Caco-2 (cell line): ENCODE measurements at regions not wholly inside any gene's neighbourhood (a gene's known extent, or its start where the extent isn't known, plus 50 kb on each side); places are given as distances from the start of the nearest gene placed in this dataset.

ENCODE experiments used
- BruUV-seq: library from RNA; stranded (reverse); fragments of 400-500 nt; replicated peaks from 2 replicates; lab custom pipeline; 2021; lab: Mats Ljungman, UMichigan
- CTCF ChIA-PET: fragments of 300-600 bp; sonication (Branson Sonifier 250); formaldehyde crosslinking; loops from one replicate; lab custom pipeline; 2022; ENCODE audit warnings: antibody characterized with exemption; lab: Charles Lee
- POLR2A ChIA-PET: fragments of 300-600 bp; sonication (Branson Sonifier 250); formaldehyde crosslinking; loops from one replicate; lab custom pipeline; 2022; ENCODE audit warnings: antibody characterized with exemption; lab: Charles Lee
- DNase-seq, 2 experiments: peaks; one replicate each; pipeline versions ENCODE4 v3.0.0 to v3.0.0-alpha.2; 2020 to 2022
- H3K27me3 ChIP-seq: replicated peaks from 2 replicates; pipeline ENCODE4 v1.6.0; 2011; ENCODE audit warnings: low read length; ENCODE audit not compliant: control insufficient read depth, insufficient read depth
- H3K36me3 ChIP-seq: 2 replicates; pipeline ENCODE4 v1.5.1; 2011; ENCODE audit warnings: low read length; ENCODE audit not compliant: control insufficient read depth, insufficient read depth
- H3K4me1 ChIP-seq: fragments of 250-450 bp; sonication (Bioruptor Pico); 2 replicates; pipeline ENCODE4 v1.5.1; 2020; ENCODE audit warnings: mild to moderate bottlenecking
- H3K4me3 ChIP-seq: 2 replicates; pipeline ENCODE4 v1.5.1; 2011; ENCODE audit warnings: low read depth, mild to moderate bottlenecking, control low read depth, low read length
- H3K9me3 ChIP-seq: fragments of 250-450 bp; sonication (Bioruptor Pico); 2 replicates; pipeline ENCODE4 v1.5.1; 2020; ENCODE audit warnings: mild to moderate bottlenecking, moderate library complexity
- H3K27ac Mint-ChIP-seq: one replicate; pipeline ENCODE4 v1.8.0; 2022; ENCODE audit warnings: mixed read lengths; ENCODE audit not compliant: unreplicated experiment
- H3K27me3 Mint-ChIP-seq: one replicate; pipeline ENCODE4 v1.8.0; 2022; ENCODE audit warnings: mixed read lengths; ENCODE audit not compliant: insufficient read depth, unreplicated experiment
- H3K36me3 Mint-ChIP-seq: one replicate; pipeline ENCODE4 v1.8.0; 2022; ENCODE audit warnings: mild to moderate bottlenecking, mixed read lengths; ENCODE audit not compliant: insufficient read depth, unreplicated experiment
- H3K4me1 Mint-ChIP-seq: one replicate; pipeline ENCODE4 v1.8.0; 2022; ENCODE audit warnings: low read depth, mixed read lengths; ENCODE audit not compliant: unreplicated experiment
- H3K4me3 Mint-ChIP-seq: one replicate; pipeline ENCODE4 v1.8.0; 2022; ENCODE audit warnings: mild to moderate bottlenecking, moderate library complexity, mixed read lengths; ENCODE audit not compliant: unreplicated experiment
- H3K9me3 Mint-ChIP-seq: one replicate; pipeline ENCODE4 v1.8.0; 2022; ENCODE audit warnings: mixed read lengths; ENCODE audit not compliant: unreplicated experiment
- intact Hi-C: fragments of 100-400 bp; cut with micrococcal nuclease; formaldehyde crosslinking; loops from one replicate; pipeline ENCODE4 v1.10.0; 2022; ENCODE audit not compliant: unreplicated experiment
- TF ChIP-seq, protein P1 (sequence below), 2 experiments: fragments of 200-600 bp in 1 of 2; IDR thresholded peaks; 1 replicate in 1 of 2; 2 replicates in 1 of 2; pipeline versions ENCODE4 v1.5.1 to v1.8.0; 2011 to 2022; ENCODE audit warnings: antibody characterized with exemption in 1 of 2, control low read depth in 1 of 2, inconsistent platforms in 1 of 2, low read depth in 1 of 2, low read length in 1 of 2, mild to moderate bottlenecking in 1 of 2, moderate library complexity in 1 of 2; ENCODE audit not compliant: insufficient read depth in 1 of 2, severe bottlenecking in 1 of 2, unreplicated experiment in 1 of 2

DNA sequence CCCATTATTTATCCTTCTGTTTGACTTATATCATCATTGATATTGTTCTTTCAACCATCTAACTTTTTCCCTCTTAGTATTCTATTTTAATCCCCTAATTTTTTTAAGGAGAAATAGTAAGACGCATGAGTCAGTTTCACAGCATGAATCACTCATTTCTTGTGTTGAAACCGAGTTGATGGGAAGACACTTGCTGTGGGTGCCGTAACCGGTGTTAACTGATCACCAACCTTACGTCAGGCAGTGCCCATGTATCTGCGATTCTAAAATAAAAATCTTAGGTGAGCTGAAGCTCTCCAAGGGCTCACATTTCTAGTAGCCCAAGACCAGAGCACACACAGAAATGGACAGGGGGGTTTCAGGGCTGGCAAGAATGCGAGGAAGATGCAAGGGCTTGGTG lies 348.1 kb downstream of the GALR1 start:
- TF ChIP-seq, protein P1, sequence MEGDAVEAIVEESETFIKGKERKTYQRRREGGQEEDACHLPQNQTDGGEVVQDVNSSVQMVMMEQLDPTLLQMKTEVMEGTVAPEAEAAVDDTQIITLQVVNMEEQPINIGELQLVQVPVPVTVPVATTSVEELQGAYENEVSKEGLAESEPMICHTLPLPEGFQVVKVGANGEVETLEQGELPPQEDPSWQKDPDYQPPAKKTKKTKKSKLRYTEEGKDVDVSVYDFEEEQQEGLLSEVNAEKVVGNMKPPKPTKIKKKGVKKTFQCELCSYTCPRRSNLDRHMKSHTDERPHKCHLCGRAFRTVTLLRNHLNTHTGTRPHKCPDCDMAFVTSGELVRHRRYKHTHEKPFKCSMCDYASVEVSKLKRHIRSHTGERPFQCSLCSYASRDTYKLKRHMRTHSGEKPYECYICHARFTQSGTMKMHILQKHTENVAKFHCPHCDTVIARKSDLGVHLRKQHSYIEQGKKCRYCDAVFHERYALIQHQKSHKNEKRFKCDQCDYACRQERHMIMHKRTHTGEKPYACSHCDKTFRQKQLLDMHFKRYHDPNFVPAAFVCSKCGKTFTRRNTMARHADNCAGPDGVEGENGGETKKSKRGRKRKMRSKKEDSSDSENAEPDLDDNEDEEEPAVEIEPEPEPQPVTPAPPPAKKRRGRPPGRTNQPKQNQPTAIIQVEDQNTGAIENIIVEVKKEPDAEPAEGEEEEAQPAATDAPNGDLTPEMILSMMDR (IDR thresholded peaks at IDR 0.05; ENCODE audit: insufficient read depth in 1 of 2, low read depth in 1 of 2, low read length in 1 of 2, severe bottlenecking in 1 of 2, unreplicated experiment in 1 of 2) = no peak
- Histone ChIP-seq H3K9me3 (no peaks in the 10 kb centered on the region), H3K36me3 (no peaks in the 10 kb centered on the region), H3K4me1 (no peaks in the 10 kb centered on the region), H3K27me3 (no peaks in the 10 kb centered on the region), H3K4me3 (no peak overlapping the region)
- BruUV-seq = no TSS peak
- H3K4me1 Mint-ChIP-seq = no peaks in the 10 kb centered on the region
- no peak overlapping the region for H3K4me3 Mint-ChIP-seq
- ChIA-PET CTCF (no interaction called here), POLR2A (no interaction called here)
- intact Hi-C loops = no loop called here
- no peak overlapping the region for H3K27ac Mint-ChIP-seq
- no peak for DNase-seq
- no peaks in the 10 kb centered on the region for H3K27me3 Mint-ChIP-seq
- H3K9me3 Mint-ChIP-seq = no peaks in the 10 kb centered on the region
- H3K36me3 Mint-ChIP-seq = no peaks in the 10 kb centered on the region

DNA sequence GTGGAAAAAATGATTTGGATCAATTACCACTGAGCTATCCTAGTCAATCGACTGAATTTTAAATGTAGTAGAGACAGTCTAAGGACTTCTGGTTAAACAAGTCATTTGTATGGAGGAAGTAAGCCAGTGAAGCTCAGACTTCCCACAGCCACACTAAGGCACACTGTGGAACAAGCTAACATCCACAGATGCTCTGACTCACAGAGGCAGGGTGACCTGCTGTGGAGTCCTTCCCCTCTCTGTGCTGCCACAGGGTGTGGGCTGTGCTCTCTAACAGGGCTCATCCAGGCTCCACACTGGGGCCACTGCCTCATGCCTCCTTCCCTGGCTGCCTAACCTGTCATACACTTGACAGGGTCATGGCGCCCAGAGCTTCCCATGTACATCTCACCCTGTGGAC lies 351.0 kb downstream of the GALR1 start:
- TF ChIP-seq, protein P1 (IDR thresholded peaks at IDR 0.05; ENCODE audit: insufficient read depth in 1 of 2, low read depth in 1 of 2, low read length in 1 of 2, severe bottlenecking in 1 of 2, unreplicated experiment in 1 of 2) = no peak
- CTCF ChIA-PET = no interaction called here
- POLR2A ChIA-PET = no interaction called here
- H3K36me3 Mint-ChIP-seq = no peaks in the 10 kb centered on the region
- intact Hi-C loops = no loop called here
- H3K4me3 ChIP-seq = no peak overlapping the region
- no peaks in the 10 kb centered on the region for H3K27me3 Mint-ChIP-seq
- no peaks in the 10 kb centered on the region for H3K4me1 Mint-ChIP-seq
- no peak for DNase-seq
- no peaks in the 10 kb centered on the region for H3K27me3 ChIP-seq
- H3K9me3 ChIP-seq = no peaks in the 10 kb centered on the region
- H3K9me3 Mint-ChIP-seq = no peaks in the 10 kb centered on the region
- H3K27ac Mint-ChIP-seq = no peak overlapping the region
- no TSS peak for BruUV-seq
- no peaks in the 10 kb centered on the region for H3K4me1 ChIP-seq
- H3K4me3 Mint-ChIP-seq = no peak overlapping the region
- no peaks in the 10 kb centered on the region for H3K36me3 ChIP-seq

GRCh38 chr18:77601567-77601966 lies 351.9 kb downstream of the GALR1 start:
- BruUV-seq = no TSS peak
- ChIA-PET POLR2A (no interaction called here), CTCF (no interaction called here)
- H3K4me1 ChIP-seq = no peaks in the 10 kb centered on the region
- H3K27ac Mint-ChIP-seq = no peak overlapping the region
- H3K9me3 Mint-ChIP-seq = no peaks in the 10 kb centered on the region
- no peaks in the 10 kb centered on the region for H3K9me3 ChIP-seq
- H3K4me1 Mint-ChIP-seq = no peaks in the 10 kb centered on the region
- no peaks in the 10 kb centered on the region for H3K36me3 ChIP-seq
- H3K27me3 ChIP-seq = no peaks in the 10 kb centered on the region
- TF ChIP-seq, protein P1 (IDR thresholded peaks at IDR 0.05; ENCODE audit: insufficient read depth in 1 of 2, low read depth in 1 of 2, low read length in 1 of 2, severe bottlenecking in 1 of 2, unreplicated experiment in 1 of 2) = no peak
- H3K27me3 Mint-ChIP-seq = no peaks in the 10 kb centered on the region
- H3K4me3 ChIP-seq = no peak overlapping the region
- no peak for DNase-seq
- intact Hi-C loops = no loop called here
- H3K36me3 Mint-ChIP-seq = no peaks in the 10 kb centered on the region
- no peak overlapping the region for H3K4me3 Mint-ChIP-seq
